ENCODE measurements at regions not wholly inside any gene's neighbourhood (a gene's known extent, or its start where the extent isn't known, plus 50 kb on each side); places are given as distances from the start of the nearest gene placed in this dataset.

DNA sequence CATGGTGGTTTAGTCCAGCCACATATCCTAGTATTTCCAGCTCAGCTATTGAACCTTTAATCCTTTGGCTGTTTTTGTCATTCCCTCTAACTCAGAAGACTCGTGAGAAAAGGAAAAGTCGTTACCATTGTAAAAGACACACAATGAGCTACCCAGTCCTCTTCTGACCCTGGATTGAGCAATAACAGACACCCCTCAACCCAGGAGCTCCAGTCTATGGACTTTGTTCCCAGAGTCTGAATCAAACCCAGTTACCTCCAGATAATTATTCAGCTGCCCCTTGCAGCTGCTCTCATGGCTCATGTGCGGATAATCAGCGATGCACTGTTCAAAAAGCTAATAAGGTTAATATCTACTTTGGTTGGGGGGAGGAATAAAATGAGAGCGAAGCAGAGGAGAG lies 402.4 kb downstream of the BTG1 start:
- TF ChIP-seq, protein P1, sequence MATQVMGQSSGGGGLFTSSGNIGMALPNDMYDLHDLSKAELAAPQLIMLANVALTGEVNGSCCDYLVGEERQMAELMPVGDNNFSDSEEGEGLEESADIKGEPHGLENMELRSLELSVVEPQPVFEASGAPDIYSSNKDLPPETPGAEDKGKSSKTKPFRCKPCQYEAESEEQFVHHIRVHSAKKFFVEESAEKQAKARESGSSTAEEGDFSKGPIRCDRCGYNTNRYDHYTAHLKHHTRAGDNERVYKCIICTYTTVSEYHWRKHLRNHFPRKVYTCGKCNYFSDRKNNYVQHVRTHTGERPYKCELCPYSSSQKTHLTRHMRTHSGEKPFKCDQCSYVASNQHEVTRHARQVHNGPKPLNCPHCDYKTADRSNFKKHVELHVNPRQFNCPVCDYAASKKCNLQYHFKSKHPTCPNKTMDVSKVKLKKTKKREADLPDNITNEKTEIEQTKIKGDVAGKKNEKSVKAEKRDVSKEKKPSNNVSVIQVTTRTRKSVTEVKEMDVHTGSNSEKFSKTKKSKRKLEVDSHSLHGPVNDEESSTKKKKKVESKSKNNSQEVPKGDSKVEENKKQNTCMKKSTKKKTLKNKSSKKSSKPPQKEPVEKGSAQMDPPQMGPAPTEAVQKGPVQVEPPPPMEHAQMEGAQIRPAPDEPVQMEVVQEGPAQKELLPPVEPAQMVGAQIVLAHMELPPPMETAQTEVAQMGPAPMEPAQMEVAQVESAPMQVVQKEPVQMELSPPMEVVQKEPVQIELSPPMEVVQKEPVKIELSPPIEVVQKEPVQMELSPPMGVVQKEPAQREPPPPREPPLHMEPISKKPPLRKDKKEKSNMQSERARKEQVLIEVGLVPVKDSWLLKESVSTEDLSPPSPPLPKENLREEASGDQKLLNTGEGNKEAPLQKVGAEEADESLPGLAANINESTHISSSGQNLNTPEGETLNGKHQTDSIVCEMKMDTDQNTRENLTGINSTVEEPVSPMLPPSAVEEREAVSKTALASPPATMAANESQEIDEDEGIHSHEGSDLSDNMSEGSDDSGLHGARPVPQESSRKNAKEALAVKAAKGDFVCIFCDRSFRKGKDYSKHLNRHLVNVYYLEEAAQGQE (IDR thresholded peaks at IDR 0.05; ENCODE audit: insufficient replicate concordance, low read depth) = no peak
- TF ChIP-seq CTCF (IDR thresholded peaks at IDR 0.05; ENCODE audit: insufficient read depth, low read length) (no peak), GABPA (IDR thresholded peaks at IDR 0.05; ENCODE audit: low read depth) (no peak)
